CD4-positive, alpha-beta T cell (primary cell): ENCODE measurements at regions not wholly inside any gene's neighbourhood (a gene's known extent, or its start where the extent isn't known, plus 50 kb on each side); places are given as distances from the start of the nearest gene placed in this dataset.

Experiments
- ATAC-seq: fragments of 200-7000 bp; cut with Tn5 transposase; one replicate; pipeline ENCODE4 v1.10.0; 2022; ENCODE audit warnings: mild to moderate bottlenecking; ENCODE audit not compliant: poor library complexity
- CTCF ChIA-PET: fragments of 350-600 bp; sonication (Branson Sonifier 250); formaldehyde crosslinking; loops from one replicate; lab custom pipeline; 2021; ENCODE audit warnings: antibody characterized with exemption, inconsistent platforms; lab: Charles Lee
- POLR2A ChIA-PET: fragments of 350-600 bp; sonication (Branson Sonifier 250); formaldehyde crosslinking; loops from one replicate; lab custom pipeline; 2021; ENCODE audit warnings: antibody characterized with exemption, inconsistent platforms; lab: Charles Lee
- DNase-seq, 14 experiments: peaks; one replicate each; pipeline ENCODE4 v3.0.0-alpha.2; 2013 to 2020; ENCODE audit warnings: mixed read lengths in 2 of 14
- H3K27ac ChIP-seq, 2 donors: one replicate each; pipeline versions ENCODE4 v1.5.1 to v1.7.0; 2013; ENCODE audit warnings: low read length in 2 of 2, low read depth in 1 of 2, mild to moderate bottlenecking in 1 of 2
- H3K27me3 ChIP-seq, 2 experiments: 1 replicate in 1 of 2; 2 replicates in 1 of 2; pipeline versions ENCODE4 v1.6.1 to v1.7.0; 2013; ENCODE audit warnings: low read length in 2 of 2, control low read depth in 1 of 2, mild to moderate bottlenecking in 1 of 2, moderate library complexity in 1 of 2; ENCODE audit not compliant: insufficient read depth in 2 of 2, control insufficient read depth in 1 of 2
- H3K36me3 ChIP-seq: one replicate; pipeline ENCODE4 v1.6.1; 2013; ENCODE audit warnings: low read length, control low read depth; ENCODE audit not compliant: insufficient read depth
- H3K4me1 ChIP-seq: one replicate; pipeline ENCODE4 v1.6.1; 2013; ENCODE audit warnings: low read length, control low read depth; ENCODE audit not compliant: insufficient read depth
- H3K4me3 ChIP-seq: one replicate; pipeline ENCODE4 v1.5.1; 2013; ENCODE audit warnings: mild to moderate bottlenecking, low read length, moderate library complexity
- H3K9me3 ChIP-seq, 2 experiments: 1 replicate in 1 of 2; 2 replicates in 1 of 2; pipeline versions ENCODE4 v1.6.1 to v1.7.0; 2013; ENCODE audit warnings: low read length in 2 of 2, mild to moderate bottlenecking in 2 of 2, control low read depth in 1 of 2, moderate library complexity in 1 of 2; ENCODE audit not compliant: control insufficient read depth in 1 of 2, insufficient read depth in 1 of 2
- H3K27ac Mint-ChIP-seq: one replicate; pipeline ENCODE4 v1.8.0; 2020; ENCODE audit warnings: mixed read lengths
- H3K27me3 Mint-ChIP-seq: one replicate; pipeline ENCODE4 v1.8.0; 2021; ENCODE audit warnings: mixed read lengths
- H3K36me3 Mint-ChIP-seq: one replicate; pipeline ENCODE4 v1.8.0; 2021; ENCODE audit warnings: low read depth, mixed read lengths
- H3K4me1 Mint-ChIP-seq: one replicate; pipeline ENCODE4 v1.8.0; 2021; ENCODE audit warnings: low read depth, mixed read lengths
- H3K4me3 Mint-ChIP-seq: one replicate; pipeline ENCODE4 v1.8.0; 2020; ENCODE audit warnings: mild to moderate bottlenecking, mixed read lengths
- H3K9me3 Mint-ChIP-seq: one replicate; pipeline ENCODE4 v1.8.0; 2020; ENCODE audit warnings: mixed read lengths
- intact Hi-C, 2 experiments: fragments of 100-400 bp; cut with DNase I in 1 of 2; cut with micrococcal nuclease in 1 of 2; formaldehyde crosslinking; loops; one replicate each; pipeline versions ENCODE4 v1.15.1 to v1.9.0; 2023 to 2025; cut with DNase I, micrococcal nuclease
- TF ChIP-seq, protein P1 (sequence below): fragments of 200-600 bp; IDR thresholded peaks from one replicate; pipeline ENCODE4 v1.8.0; 2022; ENCODE audit warnings: antibody characterized with exemption, mild to moderate bottlenecking

GRCh38 chr6:11923621-11924020, 88.5 kb upstream of the HIVEP1 start:
- Histone ChIP-seq H3K27me3 (no peaks in the 10 kb centered on the region), H3K9me3 (no peaks in the 10 kb centered on the region), H3K4me3 (no peak overlapping the region), H3K36me3 (no peaks in the 10 kb centered on the region), H3K4me1 (no peaks in the 10 kb centered on the region), H3K27ac (no peak overlapping the region)
- no peak for DNase-seq
- H3K4me3 Mint-ChIP-seq: no peak overlapping the region
- ChIA-PET CTCF (no interaction called here), POLR2A (no interaction called here)
- no peaks in the 10 kb centered on the region for H3K27me3 Mint-ChIP-seq
- H3K9me3 Mint-ChIP-seq: no peaks in the 10 kb centered on the region
- no peaks in the 10 kb centered on the region for H3K4me1 Mint-ChIP-seq
- ATAC-seq: no peak
- TF ChIP-seq, protein P1, sequence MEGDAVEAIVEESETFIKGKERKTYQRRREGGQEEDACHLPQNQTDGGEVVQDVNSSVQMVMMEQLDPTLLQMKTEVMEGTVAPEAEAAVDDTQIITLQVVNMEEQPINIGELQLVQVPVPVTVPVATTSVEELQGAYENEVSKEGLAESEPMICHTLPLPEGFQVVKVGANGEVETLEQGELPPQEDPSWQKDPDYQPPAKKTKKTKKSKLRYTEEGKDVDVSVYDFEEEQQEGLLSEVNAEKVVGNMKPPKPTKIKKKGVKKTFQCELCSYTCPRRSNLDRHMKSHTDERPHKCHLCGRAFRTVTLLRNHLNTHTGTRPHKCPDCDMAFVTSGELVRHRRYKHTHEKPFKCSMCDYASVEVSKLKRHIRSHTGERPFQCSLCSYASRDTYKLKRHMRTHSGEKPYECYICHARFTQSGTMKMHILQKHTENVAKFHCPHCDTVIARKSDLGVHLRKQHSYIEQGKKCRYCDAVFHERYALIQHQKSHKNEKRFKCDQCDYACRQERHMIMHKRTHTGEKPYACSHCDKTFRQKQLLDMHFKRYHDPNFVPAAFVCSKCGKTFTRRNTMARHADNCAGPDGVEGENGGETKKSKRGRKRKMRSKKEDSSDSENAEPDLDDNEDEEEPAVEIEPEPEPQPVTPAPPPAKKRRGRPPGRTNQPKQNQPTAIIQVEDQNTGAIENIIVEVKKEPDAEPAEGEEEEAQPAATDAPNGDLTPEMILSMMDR: no peak
- H3K27ac Mint-ChIP-seq: no peak overlapping the region
- H3K36me3 Mint-ChIP-seq: no peaks in the 10 kb centered on the region
- intact Hi-C loops: no loop called here

GRCh38 chr6:11922901-11923300, 89.2 kb upstream of the HIVEP1 start:
- Mint-ChIP-seq H3K4me3 (no peak overlapping the region), H3K9me3 (no peaks in the 10 kb centered on the region), H3K36me3 (no peaks in the 10 kb centered on the region), H3K4me1 (no peaks in the 10 kb centered on the region), H3K27me3 (no peaks in the 10 kb centered on the region), H3K27ac (no peak overlapping the region)
- POLR2A ChIA-PET: no interaction called here
- no peaks in the 10 kb centered on the region for H3K27me3 ChIP-seq
- H3K36me3 ChIP-seq: no peaks in the 10 kb centered on the region
- CTCF ChIA-PET: no interaction called here
- DNase-seq (no peak), ATAC-seq (no peak)
- intact Hi-C loops: no loop called here
- H3K9me3 ChIP-seq: no peaks in the 10 kb centered on the region
- TF ChIP-seq, protein P1: no peak
- no peaks in the 10 kb centered on the region for H3K4me1 ChIP-seq
- no peak overlapping the region for H3K27ac ChIP-seq
- H3K4me3 ChIP-seq: no peak overlapping the region

DNA sequence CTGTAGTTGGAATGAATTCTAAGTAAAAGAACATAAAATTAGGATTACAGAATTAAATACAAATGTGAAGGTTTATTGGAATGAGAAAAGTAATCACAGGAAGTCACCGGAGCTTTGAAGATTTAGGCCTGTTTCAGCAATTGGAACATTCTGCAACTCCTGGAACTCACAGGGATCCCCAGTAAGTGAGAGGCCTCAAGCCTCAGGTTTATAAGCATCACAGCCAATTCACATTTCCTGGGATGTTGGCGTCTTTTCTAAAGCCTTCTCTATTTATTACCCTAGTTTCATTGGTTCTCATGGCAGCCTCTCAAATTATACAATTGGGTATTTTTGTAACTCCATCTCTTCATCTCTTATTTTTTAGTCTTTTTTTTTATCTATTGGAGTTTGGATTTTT, 90.4 kb upstream of the HIVEP1 start:
- TF ChIP-seq, protein P1: no peak
- H3K4me3 ChIP-seq: no peak overlapping the region
- no peaks in the 10 kb centered on the region for H3K9me3 ChIP-seq
- Mint-ChIP-seq H3K27me3 (no peaks in the 10 kb centered on the region), H3K4me1 (no peaks in the 10 kb centered on the region), H3K9me3 (no peaks in the 10 kb centered on the region), H3K4me3 (no peak overlapping the region), H3K36me3 (no peaks in the 10 kb centered on the region), H3K27ac (no peak overlapping the region)
- ChIA-PET POLR2A (no interaction called here), CTCF (no interaction called here)
- no peak for DNase-seq
- ATAC-seq: no peak
- H3K27me3 ChIP-seq: no peaks in the 10 kb centered on the region
- intact Hi-C loops: no loop called here
- no peak overlapping the region for H3K27ac ChIP-seq
- H3K4me1 ChIP-seq: no peaks in the 10 kb centered on the region
- H3K36me3 ChIP-seq: no peaks in the 10 kb centered on the region
